ENCODE measurements at regions not wholly inside any gene's neighbourhood (a gene's known extent, or its start where the extent isn't known, plus 50 kb on each side); places are given as distances from the start of the nearest gene placed in this dataset.

GRCh38 chr5:61625681-61626621 is 293.9 kb downstream of the ZSWIM6 start:
- intact Hi-C loops (cut with DNase I) = loop anchor here (5.0 to 10.0 kb wide), 3 partner anchors 291 to 461 kb away; partner anchors contain the start of genes ZSWIM6 (in 2 of the 2) and SMIM15 (in 1 of the 2)
- peak overlapping the region in 1 of 2 donors; percentile 14 for H3K27ac ChIP-seq (ENCODE audit: low read depth in 1 of 2, low read length in 2 of 2)
- DNase-seq = peak; percentile 88 to 91

GRCh38 chr5:61626639-61627282 is 294.7 kb downstream of the ZSWIM6 start:
- 64 to 70% methylated on average over 10 of the region's 10 CpGs for WGBS, 2 donors
- Histone ChIP-seq H3K4me1 (ENCODE audit: control insufficient read depth in 1 of 2, insufficient read depth in 2 of 2, low read length in 2 of 2) (no peaks in the 10 kb centered on the region), H3K27ac (ENCODE audit: low read depth in 1 of 2, low read length in 2 of 2) (no peak overlapping the region), H3K4me3 (ENCODE audit: low read length in 2 of 2) (peak overlapping the region in 1 of 2 donors; percentile 53), H3K27me3 (ENCODE audit: control insufficient read depth in 1 of 2, insufficient read depth in 2 of 2, low read length in 1 of 2) (no peaks in the 10 kb centered on the region), H3K36me3 (ENCODE audit: control insufficient read depth in 1 of 2, insufficient read depth in 2 of 2, low read length in 1 of 2) (no peaks in the 10 kb centered on the region), H3K9me3 (ENCODE audit: control insufficient read depth, low read length) (no peaks in the 10 kb centered on the region)
- DNase-seq (no peak), ATAC-seq (ENCODE audit: low FRiP score) (peak; percentile 39)
- intact Hi-C loops (cut with DNase I) = loop anchor here (5.0 to 10.0 kb wide), 3 partner anchors 292 to 462 kb away; partner anchors contain the start of genes ZSWIM6 (in 2 of the 2) and SMIM15 (in 1 of the 2)

More at GRCh38 chr5:61625681-61626621, 293.9 kb downstream of the ZSWIM6 start:
- 2 to 3% methylated on average over 72 to 76 of the region's 76 CpGs for whole genome bisulfite sequencing, 2 donors
- ATAC-seq (ENCODE audit: low FRiP score) = peak; percentile 91
- H3K27me3 ChIP-seq (ENCODE audit: control insufficient read depth in 1 of 2, insufficient read depth in 2 of 2, low read length in 1 of 2) = no peaks in the 10 kb centered on the region
- no peaks in the 10 kb centered on the region for H3K4me1 ChIP-seq (ENCODE audit: control insufficient read depth in 1 of 2, insufficient read depth in 2 of 2, low read length in 2 of 2)
- H3K9me3 ChIP-seq (ENCODE audit: control insufficient read depth, low read length) = no peaks in the 10 kb centered on the region
- no peaks in the 10 kb centered on the region for H3K36me3 ChIP-seq (ENCODE audit: control insufficient read depth in 1 of 2, insufficient read depth in 2 of 2, low read length in 1 of 2)
- peak overlapping the region; percentile 52 to 53 for H3K4me3 ChIP-seq (ENCODE audit: low read length in 2 of 2)

GRCh38 chr5:61627531-61627930 is 295.5 kb downstream of the ZSWIM6 start:
- ATAC-seq (ENCODE audit: low FRiP score) (no peak), DNase-seq (no peak)
- 77 to 82% methylated on average over 2 of the region's 2 CpGs for WGBS, 2 donors
- intact Hi-C loops (cut with DNase I) = loop anchor here (5.0 to 10.0 kb wide), 3 partner anchors 293 to 463 kb away; partner anchors contain the start of genes ZSWIM6 (in 2 of the 2) and SMIM15 (in 1 of the 2)
- no peaks in the 10 kb centered on the region for H3K9me3 ChIP-seq (ENCODE audit: control insufficient read depth, low read length)
- H3K27ac ChIP-seq (ENCODE audit: low read depth in 1 of 2, low read length in 2 of 2) = no peak overlapping the region
- H3K27me3 ChIP-seq (ENCODE audit: control insufficient read depth in 1 of 2, insufficient read depth in 2 of 2, low read length in 1 of 2) = no peaks in the 10 kb centered on the region
- no peak overlapping the region for H3K4me3 ChIP-seq (ENCODE audit: low read length in 2 of 2)
- H3K4me1 ChIP-seq (ENCODE audit: control insufficient read depth in 1 of 2, insufficient read depth in 2 of 2, low read length in 2 of 2) = no peaks in the 10 kb centered on the region
- no peaks in the 10 kb centered on the region for H3K36me3 ChIP-seq (ENCODE audit: control insufficient read depth in 1 of 2, insufficient read depth in 2 of 2, low read length in 1 of 2)

- Histone ChIP-seq H3K4me3 (ENCODE audit: low read length in 2 of 2) (no peak overlapping the region), H3K27ac (ENCODE audit: low read depth in 1 of 2, low read length in 2 of 2) (no peak overlapping the region), H3K36me3 (ENCODE audit: control insufficient read depth in 1 of 2, insufficient read depth in 2 of 2, low read length in 1 of 2) (no peaks in the 10 kb centered on the region), H3K4me1 (ENCODE audit: control insufficient read depth in 1 of 2, insufficient read depth in 2 of 2, low read length in 2 of 2) (no peaks in the 10 kb centered on the region), H3K27me3 (ENCODE audit: control insufficient read depth in 1 of 2, insufficient read depth in 2 of 2, low read length in 1 of 2) (no peaks in the 10 kb centered on the region), H3K9me3 (ENCODE audit: control insufficient read depth, low read length) (no peaks in the 10 kb centered on the region)
- DNase-seq (no peak), ATAC-seq (ENCODE audit: low FRiP score) (no peak)
- 93 to 94% methylated on average over 2 of the region's 2 CpGs for WGBS, 2 donors
- intact Hi-C loops (cut with DNase I) = no loop called here
Measured at GRCh38 chr5:61630908-61631307, 298.9 kb downstream of the ZSWIM6 start.

GRCh38 chr5:61631438-61631941 is 299.4 kb downstream of the ZSWIM6 start:
- DNase-seq = no peak
- no peaks in the 10 kb centered on the region for H3K27me3 ChIP-seq (ENCODE audit: control insufficient read depth in 1 of 2, insufficient read depth in 2 of 2, low read length in 1 of 2)
- no peaks in the 10 kb centered on the region for H3K9me3 ChIP-seq (ENCODE audit: control insufficient read depth, low read length)
- no peak overlapping the region for H3K4me3 ChIP-seq (ENCODE audit: low read length in 2 of 2)
- H3K4me1 ChIP-seq (ENCODE audit: control insufficient read depth in 1 of 2, insufficient read depth in 2 of 2, low read length in 2 of 2) = no peaks in the 10 kb centered on the region
- H3K27ac ChIP-seq (ENCODE audit: low read depth in 1 of 2, low read length in 2 of 2) = peak overlapping the region; percentile 12 to 15
- intact Hi-C loops (cut with DNase I) = no loop called here
- H3K36me3 ChIP-seq (ENCODE audit: control insufficient read depth in 1 of 2, insufficient read depth in 2 of 2, low read length in 1 of 2) = no peaks in the 10 kb centered on the region
- WGBS, 2 donors = 7% methylated on average over 11 of the region's 11 CpGs
- peak; percentile 48 for ATAC-seq (ENCODE audit: low FRiP score)

- H3K9me3 ChIP-seq (ENCODE audit: control insufficient read depth, low read length) = no peaks in the 10 kb centered on the region
- no peaks in the 10 kb centered on the region for H3K4me1 ChIP-seq (ENCODE audit: control insufficient read depth in 1 of 2, insufficient read depth in 2 of 2, low read length in 2 of 2)
- no peaks in the 10 kb centered on the region for H3K27me3 ChIP-seq (ENCODE audit: control insufficient read depth in 1 of 2, insufficient read depth in 2 of 2, low read length in 1 of 2)
- no peak for DNase-seq
- intact Hi-C loops (cut with DNase I) = no loop called here
- peak overlapping the region in 1 of 2 donors; percentile 15 for H3K27ac ChIP-seq (ENCODE audit: low read depth in 1 of 2, low read length in 2 of 2)
- WGBS, 2 donors = 93 to 96% methylated on average over 2 of the region's 2 CpGs
- no peak for ATAC-seq (ENCODE audit: low FRiP score)
- H3K36me3 ChIP-seq (ENCODE audit: control insufficient read depth in 1 of 2, insufficient read depth in 2 of 2, low read length in 1 of 2) = no peaks in the 10 kb centered on the region
- H3K4me3 ChIP-seq (ENCODE audit: low read length in 2 of 2) = no peak overlapping the region
Measured at GRCh38 chr5:61632064-61632463, 300.0 kb downstream of the ZSWIM6 start.

GRCh38 chr5:61635271-61635670 is 303.2 kb downstream of the ZSWIM6 start:
- WGBS, 2 donors = 93 to 96% methylated on average over 3 of the region's 3 CpGs
- no peak overlapping the region for H3K27ac ChIP-seq (ENCODE audit: low read depth in 1 of 2, low read length in 2 of 2)
- no peaks in the 10 kb centered on the region for H3K9me3 ChIP-seq (ENCODE audit: control insufficient read depth, low read length)
- no peaks in the 10 kb centered on the region for H3K36me3 ChIP-seq (ENCODE audit: control insufficient read depth in 1 of 2, insufficient read depth in 2 of 2, low read length in 1 of 2)
- no peaks in the 10 kb centered on the region for H3K4me1 ChIP-seq (ENCODE audit: control insufficient read depth in 1 of 2, insufficient read depth in 2 of 2, low read length in 2 of 2)
- intact Hi-C loops (cut with DNase I) = no loop called here
- ATAC-seq (ENCODE audit: low FRiP score) (no peak), DNase-seq (no peak)
- no peaks in the 10 kb centered on the region for H3K27me3 ChIP-seq (ENCODE audit: control insufficient read depth in 1 of 2, insufficient read depth in 2 of 2, low read length in 1 of 2)
- H3K4me3 ChIP-seq (ENCODE audit: low read length in 2 of 2) = no peak overlapping the region

- H3K27ac ChIP-seq (ENCODE audit: low read depth in 1 of 2, low read length in 2 of 2) = no peak overlapping the region
- no peak for DNase-seq
- no peaks in the 10 kb centered on the region for H3K4me1 ChIP-seq (ENCODE audit: control insufficient read depth in 1 of 2, insufficient read depth in 2 of 2, low read length in 2 of 2)
- no peaks in the 10 kb centered on the region for H3K36me3 ChIP-seq (ENCODE audit: control insufficient read depth in 1 of 2, insufficient read depth in 2 of 2, low read length in 1 of 2)
- intact Hi-C loops (cut with DNase I) = no loop called here
- no peak for ATAC-seq (ENCODE audit: low FRiP score)
- H3K9me3 ChIP-seq (ENCODE audit: control insufficient read depth, low read length) = no peaks in the 10 kb centered on the region
- H3K27me3 ChIP-seq (ENCODE audit: control insufficient read depth in 1 of 2, insufficient read depth in 2 of 2, low read length in 1 of 2) = no peaks in the 10 kb centered on the region
- H3K4me3 ChIP-seq (ENCODE audit: low read length in 2 of 2) = no peak overlapping the region
Measured at GRCh38 chr5:61637566-61637965, 305.5 kb downstream of the ZSWIM6 start.
